ENCODE measurements at regions not wholly inside any gene's neighbourhood (a gene's known extent, or its start where the extent isn't known, plus 50 kb on each side); places are given as distances from the start of the nearest gene placed in this dataset.

GRCh38 chr6:165985806-165986299 is 181.8 kb downstream of the TBXT start:
- DNase-seq = no peak

GRCh38 chr6:165985281-165985805 is 182.3 kb downstream of the TBXT start:
- DNase-seq = no peak

GRCh38 chr6:165984729-165985275 is 182.8 kb downstream of the TBXT start:
- DNase-seq = no peak

GRCh38 chr6:165983112-165984072 is 184.3 kb downstream of the TBXT start:
- no peak for DNase-seq

- DNase-seq = no peak
Measured at GRCh38 chr6:165978476-165978875, 189.2 kb downstream of the TBXT start.

GRCh38 chr6:165976684-165977083 is 191.0 kb downstream of the TBXT start:
- DNase-seq = no peak

- DNase-seq = no peak
Measured at GRCh38 chr6:165974817-165975216, 192.8 kb downstream of the TBXT start.

GRCh38 chr6:165973473-165973872 is 194.2 kb downstream of the TBXT start:
- DNase-seq = no peak

GRCh38 chr6:165972139-165972802 is 195.4 kb downstream of the TBXT start:
- DNase-seq = no peak

GRCh38 chr6:165971202-165971601 is 196.4 kb downstream of the TBXT start:
- no peak for DNase-seq

- DNase-seq = no peak
Measured at GRCh38 chr6:165970001-165970400, 197.7 kb downstream of the TBXT start.

GRCh38 chr6:165969184-165969583 is 198.5 kb downstream of the TBXT start:
- DNase-seq = no peak

GRCh38 chr6:165968408-165968807 is 199.2 kb downstream of the TBXT start:
- no peak for DNase-seq

- no peak for DNase-seq
Measured at GRCh38 chr6:165967810-165968407, 199.7 kb downstream of the TBXT start.

- no peak for DNase-seq
Measured at GRCh38 chr6:165963750-165964149, 203.9 kb downstream of the TBXT start.

GRCh38 chr6:165962366-165962765 is 205.3 kb downstream of the TBXT start:
- no peak for DNase-seq

- no peak for DNase-seq
Measured at GRCh38 chr6:165961233-165961632, 206.4 kb downstream of the TBXT start.

GRCh38 chr6:165960695-165961094 is 207.0 kb downstream of the TBXT start:
- DNase-seq = no peak

GRCh38 chr6:165959627-165960026 is 208.0 kb downstream of the TBXT start:
- no peak for DNase-seq

- DNase-seq = no peak
Measured at GRCh38 chr6:165956874-165957273, 210.8 kb downstream of the TBXT start.

GRCh38 chr6:165952514-165952913 is 215.1 kb downstream of the TBXT start:
- no peak for DNase-seq

GRCh38 chr6:165950316-165950715 is 217.3 kb downstream of the TBXT start:
- no peak for DNase-seq

GRCh38 chr6:165949324-165949723 is 218.3 kb downstream of the TBXT start:
- no peak for DNase-seq

All from NCI-H2029 (cell line).